GM21528 (cell line): ENCODE measurements at regions not wholly inside any gene's neighbourhood (a gene's known extent, or its start where the extent isn't known, plus 50 kb on each side); places are given as distances from the start of the nearest gene placed in this dataset.

Source experiments
- ATAC-seq: cut with Tn5 transposase; IDR thresholded peaks from one replicate; pipeline ENCODE4 v1.9.1; 2021; ENCODE audit warnings: mild to moderate bottlenecking, moderate library complexity; ENCODE audit not compliant: unreplicated experiment, low FRiP score

GRCh38 chr10:121065330-121065729, 214.2 kb downstream of the WDR11 start:
- no peak for ATAC-seq

- ATAC-seq = peak; percentile 92
These were observed 218.1 kb downstream of the WDR11 start for GRCh38 chr10:121069061-121069850.

GRCh38 chr10:121070275-121071070, 219.3 kb downstream of the WDR11 start:
- ATAC-seq = no peak

- no peak for ATAC-seq
These were observed 220.7 kb downstream of the WDR11 start for GRCh38 chr10:121071901-121072300.

DNA sequence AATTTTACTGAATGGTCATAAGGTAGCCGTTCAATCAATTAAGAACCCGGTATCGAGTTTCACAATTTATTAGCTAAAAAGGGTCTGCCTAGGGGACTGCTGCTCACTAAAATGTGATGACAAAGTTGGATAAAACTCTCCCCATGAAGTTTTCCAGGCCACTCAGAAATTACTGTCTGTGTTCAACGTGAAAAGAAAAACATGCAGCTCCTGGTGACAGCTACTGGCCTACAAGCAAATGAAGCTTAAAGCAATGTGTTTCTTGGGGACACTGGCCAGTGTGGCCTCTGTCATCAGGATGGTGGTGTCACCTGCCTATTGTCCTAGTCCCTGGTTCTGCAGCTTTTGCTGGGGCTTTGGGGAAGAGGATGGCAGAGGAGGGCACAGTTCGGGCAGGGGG, 222.6 kb downstream of the WDR11 start:
- no peak for ATAC-seq

DNA sequence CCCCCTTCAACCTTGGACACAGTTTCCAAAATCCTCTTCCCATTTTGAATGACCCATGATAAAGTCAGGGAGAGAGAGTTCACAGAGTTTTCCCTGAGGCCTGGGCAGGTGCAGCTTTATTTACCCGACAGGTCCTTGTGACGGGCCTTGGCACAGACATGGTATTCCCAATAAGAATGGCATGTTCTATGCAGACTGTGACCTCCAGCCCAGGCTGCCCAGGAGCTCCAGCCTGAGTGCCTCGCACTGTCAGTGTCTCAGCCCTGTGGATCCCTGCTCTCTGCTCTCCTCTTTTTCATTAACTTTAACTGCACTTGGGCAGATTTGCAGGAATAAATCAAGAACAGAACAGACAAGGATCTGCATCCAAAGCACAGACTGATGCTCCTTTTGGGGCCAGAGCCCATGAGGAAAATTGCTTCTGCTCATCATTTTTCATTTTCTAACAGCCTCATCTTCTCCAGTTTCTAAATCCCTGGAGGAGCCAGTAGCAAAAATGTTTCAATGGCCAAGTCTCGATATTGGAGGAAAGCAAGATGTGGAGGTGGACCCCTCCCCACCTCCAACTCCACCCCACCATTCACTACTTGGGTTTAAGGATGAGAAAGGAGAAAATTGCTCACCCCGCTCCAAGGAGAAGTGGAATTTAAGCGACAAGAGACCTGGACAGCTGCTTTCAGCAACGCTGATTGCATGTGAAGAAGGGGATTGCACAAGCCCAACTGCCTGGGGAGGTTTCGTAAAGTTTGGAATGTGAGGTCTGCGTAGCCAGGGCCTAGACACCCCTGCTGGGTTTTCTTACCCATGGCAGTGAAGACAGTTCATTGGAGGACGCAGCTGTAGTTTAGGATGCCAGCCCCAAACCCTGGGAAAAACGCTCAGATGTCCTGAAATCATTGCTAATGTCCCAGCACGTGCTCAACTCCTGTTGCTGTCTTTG, 225.9 kb downstream of the WDR11 start:
- ATAC-seq = no peak

- no peak for ATAC-seq
These were observed 226.9 kb downstream of the WDR11 start for GRCh38 chr10:121078036-121078435.

DNA sequence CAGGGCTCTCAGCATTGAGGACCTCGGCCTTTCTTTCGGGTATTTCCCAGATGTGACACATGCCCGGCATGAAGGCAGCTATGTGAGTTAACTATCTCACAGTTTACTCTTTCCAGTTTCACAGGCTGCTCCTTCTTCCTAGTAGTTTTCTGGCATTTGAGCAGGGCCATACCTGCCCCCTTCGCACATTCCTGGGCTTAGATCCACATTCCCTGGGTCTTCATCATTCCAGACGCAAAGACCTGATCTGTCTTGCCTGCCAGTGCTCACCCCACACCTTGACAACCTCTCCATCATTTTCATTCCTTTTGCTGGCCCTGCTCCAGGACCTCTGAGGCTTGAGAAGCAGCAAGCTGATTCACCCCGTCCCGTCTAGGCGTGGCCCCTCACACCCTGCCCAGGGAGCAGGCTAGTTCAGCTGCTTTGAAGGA, 227.5 kb downstream of the WDR11 start:
- ATAC-seq = no peak

- ATAC-seq = no peak
These were observed 228.1 kb downstream of the WDR11 start for GRCh38 chr10:121079226-121079625.

- ATAC-seq = no peak
These were observed 229.2 kb downstream of the WDR11 start for GRCh38 chr10:121080281-121080891.

- ATAC-seq = no peak
These were observed 230.1 kb downstream of the WDR11 start for GRCh38 chr10:121081306-121081705.

GRCh38 chr10:121082984-121083383, 231.8 kb downstream of the WDR11 start:
- ATAC-seq = no peak

GRCh38 chr10:121084016-121084674, 233.0 kb downstream of the WDR11 start:
- ATAC-seq = no peak

DNA sequence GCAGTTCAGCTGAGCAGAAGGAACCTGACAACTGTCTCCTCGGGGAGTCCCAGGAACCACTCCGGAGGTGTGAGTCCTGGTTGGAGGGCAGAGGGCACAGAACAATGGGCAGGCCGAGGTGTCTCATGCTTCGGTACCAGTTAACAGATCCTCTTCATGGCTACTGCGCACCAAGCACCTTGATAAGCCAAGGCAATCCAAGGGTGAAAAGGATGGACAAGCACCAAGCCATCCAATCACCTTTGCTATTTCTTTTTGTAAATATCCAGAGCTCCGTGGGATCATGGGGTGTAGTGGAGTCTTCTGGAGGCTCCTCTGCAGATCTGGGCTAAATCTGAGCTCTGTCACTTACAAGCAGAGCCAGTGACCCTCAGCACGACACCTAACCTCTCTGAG, 233.5 kb downstream of the WDR11 start:
- no peak for ATAC-seq

GRCh38 chr10:121085367-121085766, 234.2 kb downstream of the WDR11 start:
- no peak for ATAC-seq

DNA sequence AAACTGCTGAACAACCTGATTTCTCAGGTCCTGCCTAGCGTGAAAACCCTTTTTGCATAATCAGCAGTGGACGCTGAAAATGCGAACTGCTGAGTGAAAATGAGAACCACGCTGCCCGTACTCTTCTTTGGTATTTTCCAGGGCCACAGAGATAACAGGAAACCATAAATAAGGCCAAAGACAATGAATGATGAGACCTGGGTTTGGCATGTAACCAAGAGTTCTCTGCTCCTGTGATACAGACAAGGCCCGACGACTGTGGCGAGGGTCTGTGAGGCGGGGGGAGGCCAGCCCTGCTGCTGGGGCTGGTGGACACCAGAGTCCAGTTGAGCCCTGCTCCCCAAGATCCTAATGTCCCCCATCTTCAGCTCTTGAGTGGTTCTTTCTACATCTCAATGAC, 236.0 kb downstream of the WDR11 start:
- ATAC-seq = no peak

DNA sequence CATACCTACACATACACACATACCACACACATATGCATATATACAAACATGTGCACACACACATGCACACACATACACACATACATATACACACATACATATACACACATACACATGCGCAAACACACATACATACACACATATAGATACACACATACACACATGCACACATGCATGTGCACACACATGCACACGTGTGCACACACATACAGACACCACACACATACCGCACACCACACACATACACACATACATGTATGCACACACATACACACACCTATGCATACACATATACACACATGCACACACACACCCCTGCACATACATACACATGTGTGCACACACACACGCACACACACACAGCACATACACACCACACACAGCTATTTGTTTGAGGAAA, 236.5 kb downstream of the WDR11 start:
- ATAC-seq = no peak

DNA sequence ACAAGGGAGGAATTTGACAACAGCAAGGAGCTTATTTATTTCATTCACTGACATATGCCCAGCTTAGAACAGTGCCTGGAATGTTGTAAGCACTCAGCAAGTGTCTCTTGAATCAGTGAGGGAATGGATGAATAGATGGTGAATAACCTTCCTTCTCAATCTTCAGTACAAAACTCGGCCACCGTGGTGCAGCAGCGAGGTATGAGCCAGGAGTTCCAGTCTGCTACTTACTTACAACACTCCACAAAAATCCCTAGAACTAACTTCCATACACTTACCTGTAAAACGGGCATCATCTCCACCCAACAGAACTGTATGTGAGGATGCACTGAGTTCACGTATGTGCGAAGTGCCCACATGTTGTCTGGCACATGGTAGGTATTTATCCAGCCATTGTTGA, 237.4 kb downstream of the WDR11 start:
- ATAC-seq = no peak

GRCh38 chr10:121089434-121089833, 238.3 kb downstream of the WDR11 start:
- no peak for ATAC-seq
